ENCODE measurements at regions not wholly inside any gene's neighbourhood (a gene's known extent, or its start where the extent isn't known, plus 50 kb on each side); places are given as distances from the start of the nearest gene placed in this dataset.

DNA sequence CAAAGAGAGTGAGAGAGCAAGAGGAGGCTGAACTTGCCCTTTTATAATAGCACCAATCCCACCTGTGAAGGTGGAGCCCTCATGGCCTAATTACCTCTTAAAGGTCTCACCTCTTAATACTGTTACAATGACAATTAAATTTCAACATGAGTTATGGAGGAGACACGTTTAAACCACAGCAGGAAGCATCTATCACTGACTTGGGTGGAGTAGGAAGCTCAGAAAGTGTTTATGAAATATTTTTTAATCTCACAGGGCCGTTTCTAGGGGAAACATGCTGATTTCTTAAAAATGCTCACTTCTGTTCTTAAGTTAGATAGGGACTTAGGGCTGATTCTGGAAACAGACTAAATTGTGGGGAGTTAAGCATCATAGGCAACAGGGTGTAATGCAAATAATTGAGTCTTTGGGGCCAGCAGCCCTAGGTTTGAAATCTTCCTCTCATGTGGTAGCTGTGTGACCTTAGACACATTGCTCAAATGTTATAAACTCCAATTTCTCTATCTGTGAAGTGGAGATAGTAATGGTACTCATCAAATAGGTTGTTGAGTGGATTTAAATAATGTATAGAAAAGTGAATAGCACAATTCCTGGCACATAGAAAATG, 133.3 kb upstream of the KLHL25 start:
- TF ChIP-seq, protein P1, sequence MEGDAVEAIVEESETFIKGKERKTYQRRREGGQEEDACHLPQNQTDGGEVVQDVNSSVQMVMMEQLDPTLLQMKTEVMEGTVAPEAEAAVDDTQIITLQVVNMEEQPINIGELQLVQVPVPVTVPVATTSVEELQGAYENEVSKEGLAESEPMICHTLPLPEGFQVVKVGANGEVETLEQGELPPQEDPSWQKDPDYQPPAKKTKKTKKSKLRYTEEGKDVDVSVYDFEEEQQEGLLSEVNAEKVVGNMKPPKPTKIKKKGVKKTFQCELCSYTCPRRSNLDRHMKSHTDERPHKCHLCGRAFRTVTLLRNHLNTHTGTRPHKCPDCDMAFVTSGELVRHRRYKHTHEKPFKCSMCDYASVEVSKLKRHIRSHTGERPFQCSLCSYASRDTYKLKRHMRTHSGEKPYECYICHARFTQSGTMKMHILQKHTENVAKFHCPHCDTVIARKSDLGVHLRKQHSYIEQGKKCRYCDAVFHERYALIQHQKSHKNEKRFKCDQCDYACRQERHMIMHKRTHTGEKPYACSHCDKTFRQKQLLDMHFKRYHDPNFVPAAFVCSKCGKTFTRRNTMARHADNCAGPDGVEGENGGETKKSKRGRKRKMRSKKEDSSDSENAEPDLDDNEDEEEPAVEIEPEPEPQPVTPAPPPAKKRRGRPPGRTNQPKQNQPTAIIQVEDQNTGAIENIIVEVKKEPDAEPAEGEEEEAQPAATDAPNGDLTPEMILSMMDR (IDR thresholded peaks at IDR 0.05; ENCODE audit: low read depth, low read length): no peak
- TF ChIP-seq EZH2phosphoT487 (IDR thresholded peaks at IDR 0.05; ENCODE audit: low read depth): no peak
